ENCODE measurements at regions not wholly inside any gene's neighbourhood (a gene's known extent, or its start where the extent isn't known, plus 50 kb on each side); places are given as distances from the start of the nearest gene placed in this dataset.

- no peak for TF ChIP-seq CTCF (conservative IDR thresholded peaks at IDR 0.05)
- H3K27ac ChIP-seq = no peak overlapping the region
These were observed 111.3 kb downstream of the SALL1 start for GRCh38 chr16:51039638-51040331.

- no peak overlapping the region for H3K27ac ChIP-seq
- TF ChIP-seq CTCF (conservative IDR thresholded peaks at IDR 0.05) = no peak
These were observed 115.4 kb downstream of the SALL1 start for GRCh38 chr16:51035711-51036110.

- no peak for TF ChIP-seq CTCF (conservative IDR thresholded peaks at IDR 0.05)
- H3K27ac ChIP-seq = no peak overlapping the region
These were observed 116.0 kb downstream of the SALL1 start for GRCh38 chr16:51035110-51035498.

GRCh38 chr16:51034481-51035109 lies 116.5 kb downstream of the SALL1 start:
- no peak overlapping the region for H3K27ac ChIP-seq
- TF ChIP-seq CTCF (conservative IDR thresholded peaks at IDR 0.05) = no peak

- no peak for TF ChIP-seq CTCF (conservative IDR thresholded peaks at IDR 0.05)
- H3K27ac ChIP-seq = no peak overlapping the region
These were observed 119.5 kb downstream of the SALL1 start for GRCh38 chr16:51031598-51031997.

- no peak overlapping the region for H3K27ac ChIP-seq
- no peak for TF ChIP-seq CTCF (conservative IDR thresholded peaks at IDR 0.05)
These were observed 120.6 kb downstream of the SALL1 start for GRCh38 chr16:51030516-51030915.

GRCh38 chr16:51025588-51026290 lies 125.3 kb downstream of the SALL1 start:
- no peak overlapping the region for H3K27ac ChIP-seq
- TF ChIP-seq CTCF (conservative IDR thresholded peaks at IDR 0.05) = no peak
